ENCODE measurements at regions not wholly inside any gene's neighbourhood (a gene's known extent, or its start where the extent isn't known, plus 50 kb on each side); places are given as distances from the start of the nearest gene placed in this dataset.
A peak's percentile ranks its signal among the peaks of the same experiment; 100 is the strongest.
"Not testable (repeated sequence)": the region's sequence is repeated elsewhere in the genome, so short reads cannot be mapped to it uniquely, and the experiment has no call there.

DNA sequence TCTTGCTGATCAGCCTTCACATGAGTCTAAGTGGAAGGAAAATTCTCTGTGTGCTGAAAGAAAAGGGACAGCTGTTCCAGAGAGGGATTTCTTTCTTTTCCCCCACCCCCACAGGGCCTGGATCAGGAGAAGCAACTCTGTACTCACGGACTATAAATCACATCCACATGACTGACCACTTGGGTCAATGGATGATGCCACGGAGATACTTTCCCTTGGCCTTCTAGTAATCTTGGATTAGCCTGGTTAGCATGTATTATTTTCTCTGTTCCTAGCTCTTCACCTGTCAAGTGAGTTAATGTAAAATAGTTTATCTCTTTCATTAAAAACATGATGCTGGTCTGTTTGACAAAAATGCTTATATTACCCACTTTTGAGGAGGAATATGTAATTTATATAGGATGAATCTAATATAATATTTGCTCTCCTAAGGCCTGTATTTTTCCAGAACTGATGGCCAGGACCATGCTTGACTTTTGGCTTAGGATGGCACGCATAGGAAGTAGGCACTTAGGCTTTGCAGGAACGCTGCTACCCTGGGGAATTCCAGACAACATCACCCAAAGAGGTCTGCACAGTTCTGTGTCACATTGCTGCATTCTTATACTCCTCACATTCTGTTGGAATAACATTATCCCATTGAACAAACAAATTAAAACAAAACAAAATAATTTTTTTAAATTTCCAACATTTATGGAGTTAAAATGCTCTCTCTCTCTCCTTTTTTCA is 892.1 kb downstream of the TLE1 start:
- DNase-seq = no peak

DNA sequence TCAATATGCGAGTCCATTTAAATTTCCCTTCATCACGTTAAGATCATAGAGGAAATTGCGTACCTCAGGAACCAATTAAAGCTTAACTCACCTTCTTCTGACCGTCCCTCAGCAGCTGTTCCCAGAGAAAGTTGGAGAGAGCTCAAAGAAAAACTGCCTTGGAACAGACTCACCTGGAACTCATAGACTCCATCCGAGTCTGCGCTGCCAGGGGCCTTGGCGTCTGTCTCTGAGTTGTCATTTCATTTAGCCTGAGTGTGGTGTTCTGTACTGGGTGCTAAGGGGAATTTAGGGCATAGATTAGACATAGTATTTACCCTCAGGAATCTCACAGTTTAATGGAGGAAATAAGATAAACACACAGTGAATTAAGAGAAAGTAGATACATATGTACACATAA is 892.7 kb downstream of the TLE1 start:
- DNase-seq = no peak

DNA sequence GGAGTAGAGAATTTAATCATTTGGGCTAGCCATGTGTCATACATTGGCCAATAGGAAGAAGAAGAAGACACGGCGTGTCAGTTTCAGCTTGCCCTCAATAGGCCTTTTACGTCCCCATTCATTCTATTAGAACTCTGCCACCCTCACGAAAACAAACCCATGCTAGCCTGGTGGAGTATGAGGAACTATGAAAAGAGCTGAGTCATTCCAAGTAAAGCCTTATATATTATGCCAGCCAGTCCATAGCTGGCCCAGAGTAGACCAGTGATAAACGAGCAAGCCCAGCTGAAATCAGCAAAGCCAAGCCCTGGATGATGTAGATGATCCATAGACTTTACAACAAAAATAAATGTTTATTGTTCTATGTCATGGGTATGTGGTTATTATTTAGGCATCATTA is 895.1 kb downstream of the TLE1 start:
- peak; percentile 38 for DNase-seq

DNA sequence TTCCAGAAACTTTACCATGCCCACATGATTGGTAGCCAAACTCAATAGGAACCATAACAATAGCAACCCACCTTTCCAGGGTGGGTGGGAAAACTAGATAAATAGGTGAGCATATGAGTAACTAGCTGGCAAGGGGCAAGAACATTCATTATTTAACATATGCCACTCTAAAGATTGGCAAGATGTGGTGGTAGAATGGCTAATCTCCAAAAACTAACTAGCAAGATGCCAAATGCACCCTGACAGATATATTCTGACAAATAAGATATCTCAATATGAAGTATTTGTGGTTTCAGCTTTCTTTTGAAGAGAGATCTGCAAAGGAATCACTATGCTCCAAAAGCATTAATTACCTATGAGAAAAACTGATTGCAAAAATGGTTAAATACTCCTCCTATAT is 895.6 kb downstream of the TLE1 start:
- DNase-seq = no peak

- DNase-seq = no peak
Measured at GRCh38 chr9:80792726-80793125, 896.6 kb downstream of the TLE1 start.

DNA sequence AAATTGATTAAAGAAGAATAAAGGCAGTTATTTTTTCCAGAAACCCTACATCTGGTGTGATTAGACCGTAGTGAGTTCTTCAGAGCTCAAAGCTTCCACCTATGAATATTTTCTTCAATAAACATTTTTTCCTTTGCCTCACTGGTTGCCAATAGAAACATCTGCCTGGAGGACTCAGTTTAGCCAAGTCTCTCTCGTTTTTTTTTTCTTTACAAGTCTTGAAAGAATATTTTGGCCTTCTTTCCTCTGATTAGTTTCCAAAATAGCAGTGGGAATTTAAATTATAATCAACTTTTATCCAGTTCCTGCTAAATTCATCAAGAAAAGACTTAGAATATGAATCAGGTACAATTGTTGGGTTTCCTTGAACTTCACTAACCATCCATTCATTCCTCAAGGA is 897.5 kb downstream of the TLE1 start:
- no peak for DNase-seq

GRCh38 chr9:80790764-80791163 is 898.6 kb downstream of the TLE1 start:
- DNase-seq = no peak

- DNase-seq = no peak
Measured at GRCh38 chr9:80789831-80790230, 899.5 kb downstream of the TLE1 start.

- no peak for DNase-seq
Measured at GRCh38 chr9:80787636-80788035, 901.7 kb downstream of the TLE1 start.

- no peak for DNase-seq
Measured at GRCh38 chr9:80784647-80785046, 904.7 kb downstream of the TLE1 start.

DNA sequence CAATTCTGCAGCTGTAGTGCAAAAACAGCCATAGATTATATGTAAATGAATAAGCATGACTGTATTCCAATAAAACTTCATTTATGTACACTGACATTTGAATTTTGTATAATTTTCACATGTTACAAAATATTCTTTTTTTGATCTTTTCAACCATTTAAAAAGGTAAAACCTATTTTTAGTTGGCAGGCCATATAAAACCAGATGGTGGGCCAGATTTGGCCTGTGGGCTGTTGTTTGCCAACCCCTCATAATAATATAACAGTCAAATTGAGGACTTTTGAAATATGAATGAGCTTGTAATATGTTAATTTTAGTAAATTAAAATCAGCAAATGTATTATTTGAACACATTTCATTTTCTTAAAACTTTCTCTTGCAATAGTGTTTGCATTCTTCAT is 913.4 kb downstream of the TLE1 start:
- DNase-seq = no peak

GRCh38 chr9:80775530-80775929 is 913.8 kb downstream of the TLE1 start:
- no peak for DNase-seq

- DNase-seq = no peak
Measured at GRCh38 chr9:80771555-80772347, 917.6 kb downstream of the TLE1 start.

DNA sequence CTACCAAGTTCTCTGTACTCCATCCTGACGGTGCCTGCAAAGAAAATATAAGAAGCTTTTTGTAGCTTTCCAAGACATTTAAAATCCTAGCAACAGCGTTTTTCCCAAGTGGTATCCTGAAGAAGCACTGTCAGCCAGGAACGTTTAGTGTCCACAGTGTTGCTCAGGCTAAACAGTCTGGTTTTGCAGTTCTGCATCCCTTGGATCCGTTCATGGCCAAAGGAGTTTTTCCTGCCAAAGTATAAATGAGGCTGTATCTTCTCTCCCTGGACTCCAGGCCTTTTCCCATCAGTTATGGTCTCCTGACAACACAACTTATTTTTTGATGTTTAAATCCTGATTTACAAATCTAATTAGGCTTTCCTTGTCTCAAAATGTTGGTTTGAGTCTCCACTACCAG is 925.8 kb downstream of the TLE1 start:
- DNase-seq = no peak

DNA sequence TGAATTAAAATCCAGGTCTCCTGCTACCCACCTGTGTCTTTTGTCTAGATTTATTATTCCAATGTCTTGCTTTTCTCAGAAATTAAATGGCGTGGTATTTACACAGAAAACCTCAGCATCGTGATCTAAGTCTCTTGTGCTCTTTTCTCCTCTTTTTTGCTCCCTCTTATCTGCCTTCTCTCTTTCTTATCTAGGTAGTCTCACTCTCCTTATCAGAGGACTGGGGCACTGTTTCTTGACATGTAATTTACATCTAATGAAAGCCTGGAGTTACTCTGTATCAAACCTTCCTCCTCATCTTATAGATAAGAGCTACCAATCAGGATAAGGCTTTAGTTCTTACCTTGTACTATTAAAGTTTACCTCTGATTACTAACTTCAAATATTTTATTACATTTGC is 933.8 kb downstream of the TLE1 start:
- no peak for DNase-seq

DNA sequence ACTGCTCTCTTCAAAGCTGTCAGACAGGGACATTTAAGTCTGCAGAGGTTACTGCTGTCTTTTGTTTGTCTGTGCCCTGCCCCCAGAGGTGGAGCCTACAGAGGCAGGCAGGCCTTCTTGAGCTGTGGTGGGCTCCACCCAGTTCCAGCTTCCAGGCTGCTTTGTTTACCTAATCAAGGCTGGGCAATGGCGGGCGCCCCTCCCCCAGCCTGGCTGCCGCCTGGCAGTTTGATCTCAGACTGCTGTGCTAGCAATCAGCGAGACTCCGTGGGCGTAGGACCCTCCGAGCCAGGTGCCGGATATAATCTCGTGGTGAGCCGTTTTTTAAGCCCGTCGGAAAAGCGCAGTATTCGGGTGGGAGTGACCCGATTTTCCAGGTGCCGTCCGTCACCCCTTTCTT is 942.3 kb downstream of the TLE1 start:
- DNase-seq = not testable (repeated sequence)

GRCh38 chr9:80732506-80732905 is 956.8 kb downstream of the TLE1 start:
- DNase-seq = no peak

DNA sequence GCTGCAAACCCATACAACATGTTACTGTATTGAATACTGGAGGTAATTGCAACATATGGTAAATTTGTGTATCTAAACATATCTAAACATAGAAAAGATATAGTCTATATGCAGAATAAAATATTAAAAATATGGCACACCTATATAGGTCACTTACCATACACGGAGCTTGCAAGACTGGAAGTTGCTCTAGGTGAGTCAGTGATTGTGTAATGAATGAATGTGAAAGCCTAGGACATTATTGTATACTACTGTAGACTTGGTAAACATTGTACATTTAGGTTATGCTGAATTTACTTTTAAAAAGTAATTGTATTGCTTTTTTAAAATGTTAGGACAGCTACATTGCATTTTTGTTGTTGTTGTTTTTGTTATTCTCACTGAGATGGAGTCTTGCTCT is 968.8 kb downstream of the TLE1 start:
- DNase-seq = no peak

GRCh38 chr9:80707120-80707519 is 982.2 kb downstream of the TLE1 start:
- no peak for DNase-seq

- DNase-seq = no peak
Measured at GRCh38 chr9:80701061-80701460, 988.3 kb downstream of the TLE1 start.

DNA sequence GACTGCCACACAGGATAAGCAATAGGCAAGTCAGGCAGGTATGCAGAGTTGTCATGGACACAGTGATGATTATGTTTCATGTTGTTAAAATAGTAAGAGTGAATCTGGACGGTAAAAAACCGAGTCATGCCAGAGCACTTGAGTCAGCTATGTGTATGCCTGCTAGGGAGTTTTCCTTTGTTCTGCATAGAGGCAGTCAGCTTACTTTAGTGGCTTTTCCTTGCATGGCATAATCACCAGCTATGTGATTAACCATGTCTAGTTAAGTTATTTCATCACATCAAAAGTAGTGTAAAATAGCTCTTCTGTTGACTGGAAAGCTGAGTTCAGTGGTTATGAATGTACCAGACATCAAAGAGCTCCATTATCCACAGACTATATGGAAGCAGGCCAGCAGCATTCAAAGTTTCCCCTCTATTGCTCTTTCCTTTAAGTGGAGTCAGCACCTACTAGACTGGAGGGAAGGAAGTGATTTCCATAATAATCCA is 989.8 kb downstream of the TLE1 start:
- DNase-seq = no peak

- DNase-seq = no peak
Measured at GRCh38 chr9:80698725-80699410, 990.5 kb downstream of the TLE1 start.

- DNase-seq = no peak
Measured at GRCh38 chr9:80692751-80693150, 996.6 kb downstream of the TLE1 start.

DNA sequence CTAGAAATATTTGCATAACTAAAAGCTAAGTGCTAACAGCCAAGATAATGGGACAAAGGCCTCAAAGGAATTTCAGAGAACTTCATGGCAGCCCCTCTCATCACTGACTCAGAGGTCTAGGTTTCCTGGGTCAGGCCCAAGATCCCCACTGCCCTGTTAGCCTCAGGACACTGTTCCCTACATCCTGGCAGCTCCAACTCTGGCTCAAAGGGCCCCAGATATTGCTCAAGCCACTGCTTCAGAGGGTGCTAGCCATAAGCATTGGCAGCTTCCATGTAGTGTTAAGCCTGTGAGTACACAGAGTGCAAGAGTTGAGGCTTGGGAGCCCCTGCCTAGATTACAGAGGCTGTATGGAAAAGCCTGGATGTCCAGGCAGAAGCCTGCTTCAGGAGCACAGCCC is 998.1 kb downstream of the TLE1 start:
- no peak for DNase-seq

Data from hematopoietic multipotent progenitor cell treated with erythropoietin and hydrocortisone succinate and interleukin-3 and kit ligand, for 6 days (in vitro differentiated cells).